ENCODE measurements at regions not wholly inside any gene's neighbourhood (a gene's known extent, or its start where the extent isn't known, plus 50 kb on each side); places are given as distances from the start of the nearest gene placed in this dataset.

- TF ChIP-seq CTCF (IDR thresholded peaks at IDR 0.05; ENCODE audit: poor library complexity, severe bottlenecking), result no peak
- no peak for TF ChIP-seq EP300 (conservative IDR thresholded peaks at IDR 0.05; ENCODE audit: poor library complexity, severe bottlenecking)
- no peak for TF ChIP-seq POLR2AphosphoS5 (IDR thresholded peaks at IDR 0.05)
- TF ChIP-seq EZH2 (IDR thresholded peaks at IDR 0.05; ENCODE audit: borderline replicate concordance, insufficient read depth, low read length, poor library complexity, severe bottlenecking), result no peak
- TF ChIP-seq TAF1 (IDR thresholded peaks at IDR 0.05; ENCODE audit: low read depth), result no peak
- no peak for TF ChIP-seq REST (IDR thresholded peaks at IDR 0.05; ENCODE audit: borderline replicate concordance)
Measured at GRCh38 chr16:54746596-54746995, 184.1 kb upstream of the IRX5 start.
